ENCODE measurements at regions not wholly inside any gene's neighbourhood (a gene's known extent, or its start where the extent isn't known, plus 50 kb on each side); places are given as distances from the start of the nearest gene placed in this dataset.

GRCh38 chr15:77892335-77892734 lies 185.2 kb downstream of the TBC1D2B start:
- ChIA-PET CTCF (ENCODE audit: partially characterized antibody) (interaction anchor here (1.0 to 1.6 kb wide), 6 partner anchors 8 to 74 kb away, joined by 3 to 9 read pairs (median 3); no protein-coding TSS in a partner anchor), POLR2A (ENCODE audit: partially characterized antibody) (no interaction called here)
- H2BK15ac ChIP-seq (ENCODE audit: low read length): no peak overlapping the region
- WGBS, 2 experiments (ENCODE audit: extremely low coverage in 1 of 2, insufficient coverage in 1 of 2, insufficient read length in 1 of 2, insufficient replicate concordance in 2 of 2, low coverage in 1 of 2, low lambda C conversion rate in 2 of 2, missing lambda C conversion rate in 1 of 2): 87% methylated on average over 3 of the region's 3 CpGs; no CpG with 5 or more reads in 1 of the 2 experiments
- no peaks in the 10 kb centered on the region for H3K23me2 ChIP-seq (ENCODE audit: low read depth, low read length)
- no peak for TF ChIP-seq SP2 (IDR thresholded peaks at IDR 0.05; ENCODE audit: low read length)
- TF ChIP-seq KDM4A (IDR thresholded peaks at IDR 0.05; ENCODE audit: low read depth, low read length, severe bottlenecking): no peak
- TF ChIP-seq CREB1 (IDR thresholded peaks at IDR 0.05): no peak
- no peak for TF ChIP-seq TAF1 (IDR thresholded peaks at IDR 0.05; ENCODE audit: low read depth, low read length)
- TF ChIP-seq, protein P1, sequence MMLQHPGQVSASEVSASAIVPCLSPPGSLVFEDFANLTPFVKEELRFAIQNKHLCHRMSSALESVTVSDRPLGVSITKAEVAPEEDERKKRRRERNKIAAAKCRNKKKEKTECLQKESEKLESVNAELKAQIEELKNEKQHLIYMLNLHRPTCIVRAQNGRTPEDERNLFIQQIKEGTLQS (IDR thresholded peaks at IDR 0.05; ENCODE audit: insufficient read depth, low read depth, low read length): no peak
- TF ChIP-seq SUZ12 (IDR thresholded peaks at IDR 0.05; ENCODE audit: low read length): no peak
- no peak for TF ChIP-seq KDM5A (IDR thresholded peaks at IDR 0.05; ENCODE audit: low read length)
- no peak for TF ChIP-seq SP4 (IDR thresholded peaks at IDR 0.05; ENCODE audit: low read length)
- H3K14ac ChIP-seq (ENCODE audit: insufficient read length): no peak overlapping the region
- H3K79me2 ChIP-seq (ENCODE audit: control insufficient read depth in 1 of 2, insufficient read depth in 2 of 2, low read length in 2 of 2): no peaks in the 10 kb centered on the region
- H2BK12ac ChIP-seq (ENCODE audit: low read depth, low read length): no peak overlapping the region
- H3K79me1 ChIP-seq (ENCODE audit: low read depth, low read length): no peaks in the 10 kb centered on the region
- no peaks in the 10 kb centered on the region for H4K20me1 ChIP-seq (replicated peaks in 1 of 2; ENCODE audit: control insufficient read depth in 1 of 2, insufficient read depth in 2 of 2, low read length in 2 of 2)
- H2BK20ac ChIP-seq (ENCODE audit: low read length): no peak overlapping the region
- no peaks in the 10 kb centered on the region for H3K36me3 ChIP-seq (ENCODE audit: control insufficient read depth in 2 of 4, insufficient read depth in 4 of 4, low read length in 3 of 4)
- H3K9me3 ChIP-seq (ENCODE audit: insufficient read depth in 2 of 2, low read depth in 1 of 2, low read length in 1 of 2): no peaks in the 10 kb centered on the region
- no peak overlapping the region for H4K5ac ChIP-seq (ENCODE audit: insufficient read length, low read depth, low read length)
- FAIRE-seq (no peak), DNase-seq (ENCODE audit: low read depth in 1 of 2, low spot score in 2 of 2) (no peak)
- no peak overlapping the region for H3K23ac ChIP-seq (ENCODE audit: insufficient read length)
- no peak overlapping the region for H4K8ac ChIP-seq (ENCODE audit: extremely low read depth, insufficient read depth, low read length)
- H2BK120ac ChIP-seq (replicated peaks; ENCODE audit: low read depth, low read length): no peak overlapping the region
- no peak overlapping the region for H2AFZ ChIP-seq (ENCODE audit: low read length)
- no peak overlapping the region for H3K9ac ChIP-seq (replicated peaks in 1 of 4; ENCODE audit: extremely low read depth in 1 of 4, low read depth in 3 of 4, low read length in 3 of 4)
- H3K27ac ChIP-seq (ENCODE audit: low read depth, low read length): no peak overlapping the region
- no peaks in the 10 kb centered on the region; a peak in 1 of 7 replicates for H3K4me1 ChIP-seq (replicated peaks in 1 of 4; ENCODE audit: control insufficient read depth in 3 of 4, insufficient read depth in 4 of 4, low read length in 3 of 4)
- H3K4me3 ChIP-seq (ENCODE audit: extremely low read depth in 1 of 4, insufficient read depth in 2 of 4, low read depth in 3 of 4, low read length in 4 of 4): no peak overlapping the region
- H3K4ac ChIP-seq (replicated peaks; ENCODE audit: insufficient read length, low read depth, low read length): no peak overlapping the region
- H3K27me3 ChIP-seq (replicated peaks in 1 of 4; ENCODE audit: control insufficient read depth in 3 of 4, extremely low read depth in 1 of 4, insufficient read depth in 3 of 4, low read length in 3 of 4): no peaks in the 10 kb centered on the region
- H3K4me2 ChIP-seq (ENCODE audit: insufficient read depth in 1 of 2, low read depth in 2 of 2, low read length in 2 of 2): no peak overlapping the region
- H2BK5ac ChIP-seq (ENCODE audit: low read depth, low read length): no peak overlapping the region
- H4K91ac ChIP-seq (replicated peaks; ENCODE audit: insufficient read length, low read length): no peak overlapping the region
- no peak overlapping the region for H2AK5ac ChIP-seq (ENCODE audit: low read depth, low read length)
- H3K56ac ChIP-seq (replicated peaks; ENCODE audit: insufficient read length, low read depth, low read length): no peak overlapping the region
- no peak overlapping the region for H3K18ac ChIP-seq (ENCODE audit: extremely low read depth, low read length)

Measured in H1 (cell line).